HG03442 (cell line): ENCODE measurements at regions not wholly inside any gene's neighbourhood (a gene's known extent, or its start where the extent isn't known, plus 50 kb on each side); places are given as distances from the start of the nearest gene placed in this dataset.

ENCODE experiments used
- ATAC-seq: cut with Tn5 transposase; IDR thresholded peaks from one replicate; pipeline ENCODE4 v1.9.1; 2021; ENCODE audit warnings: mild to moderate bottlenecking, moderate library complexity; ENCODE audit not compliant: unreplicated experiment

GRCh38 chr1:239593527-239593926 lies 207.2 kb downstream of the CHRM3 start:
- ATAC-seq = no peak

DNA sequence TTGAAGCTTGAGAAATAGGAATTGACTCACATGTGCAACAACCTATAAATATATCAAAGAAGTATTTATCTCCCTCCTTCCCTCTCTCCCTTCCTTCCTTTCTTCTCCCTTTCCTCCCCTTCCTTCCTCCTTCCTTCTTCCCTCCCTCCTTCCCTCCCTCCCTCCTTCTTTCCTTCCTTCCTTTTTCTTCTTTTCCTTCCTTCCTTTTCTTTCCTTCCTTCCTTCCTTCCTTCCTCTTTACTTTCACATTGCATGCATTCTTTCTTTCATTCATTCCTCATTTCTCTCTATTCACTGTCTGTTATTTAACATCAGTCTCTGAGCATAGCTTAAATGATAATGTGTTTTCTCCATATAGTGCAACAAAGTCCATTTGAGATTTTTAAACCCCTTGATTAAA lies 214.2 kb downstream of the CHRM3 start:
- ATAC-seq = no peak

DNA sequence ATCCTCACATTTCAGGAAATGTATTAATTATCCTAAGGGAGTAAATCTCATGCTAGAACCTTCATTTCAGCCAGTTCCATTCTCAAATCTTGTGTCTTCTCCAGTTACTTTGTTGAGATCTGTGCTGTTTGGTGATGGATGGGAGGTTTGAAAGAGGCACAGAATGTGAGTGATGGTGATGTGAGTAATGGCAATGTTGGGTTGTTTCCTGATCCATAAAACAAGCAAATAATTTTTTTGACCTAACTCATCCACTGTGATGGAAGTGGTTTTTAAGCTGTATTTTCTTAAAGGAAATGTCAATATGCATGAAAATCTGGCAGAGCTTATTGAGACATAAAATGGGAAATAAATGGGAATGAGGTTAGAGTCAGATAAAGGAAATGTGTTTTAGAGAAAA lies 214.7 kb downstream of the CHRM3 start:
- ATAC-seq = no peak

DNA sequence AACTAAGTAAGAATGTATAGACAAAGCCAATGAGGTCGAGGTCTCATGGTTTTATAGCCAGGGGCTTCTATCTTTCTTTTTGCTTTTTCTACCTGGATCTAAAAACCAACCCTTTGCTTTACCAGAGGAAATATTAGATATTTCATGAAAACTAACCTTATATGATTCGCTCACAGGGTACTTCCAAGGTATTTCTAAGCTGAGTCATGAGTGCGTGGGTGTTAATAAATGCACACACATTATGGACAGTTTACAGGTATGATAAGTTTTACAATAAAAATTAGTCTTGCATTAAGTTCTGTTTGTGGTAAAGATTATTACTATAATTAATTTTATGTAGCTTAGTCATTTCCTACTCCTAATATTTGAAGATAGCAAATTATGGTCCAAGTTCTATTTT lies 217.2 kb downstream of the CHRM3 start:
- ATAC-seq = no peak

- no peak for ATAC-seq
These were observed 220.6 kb downstream of the CHRM3 start for GRCh38 chr1:239606850-239607400.

GRCh38 chr1:239608469-239608868 lies 222.1 kb downstream of the CHRM3 start:
- no peak for ATAC-seq

DNA sequence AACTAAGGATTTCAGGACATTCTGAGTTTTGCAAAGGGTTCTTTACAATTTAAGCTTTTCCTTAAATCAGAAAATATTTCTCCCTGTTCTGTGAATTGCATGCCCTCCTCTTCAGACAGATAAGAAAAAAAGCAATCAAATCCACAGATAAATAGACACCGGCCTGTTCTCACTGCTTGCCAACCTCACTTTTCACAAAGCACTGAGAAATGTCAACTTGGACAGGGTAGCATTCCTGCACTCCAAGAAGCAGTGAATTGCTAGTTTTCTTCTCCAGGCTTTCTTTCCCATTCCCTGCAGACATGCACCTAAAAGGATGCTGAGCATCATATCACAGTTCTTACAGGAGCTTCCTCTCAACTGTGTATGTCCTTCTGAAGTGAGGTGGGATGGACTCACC lies 226.0 kb downstream of the CHRM3 start:
- no peak for ATAC-seq

- ATAC-seq = no peak
These were observed 230.3 kb downstream of the CHRM3 start for GRCh38 chr1:239616673-239617072.

DNA sequence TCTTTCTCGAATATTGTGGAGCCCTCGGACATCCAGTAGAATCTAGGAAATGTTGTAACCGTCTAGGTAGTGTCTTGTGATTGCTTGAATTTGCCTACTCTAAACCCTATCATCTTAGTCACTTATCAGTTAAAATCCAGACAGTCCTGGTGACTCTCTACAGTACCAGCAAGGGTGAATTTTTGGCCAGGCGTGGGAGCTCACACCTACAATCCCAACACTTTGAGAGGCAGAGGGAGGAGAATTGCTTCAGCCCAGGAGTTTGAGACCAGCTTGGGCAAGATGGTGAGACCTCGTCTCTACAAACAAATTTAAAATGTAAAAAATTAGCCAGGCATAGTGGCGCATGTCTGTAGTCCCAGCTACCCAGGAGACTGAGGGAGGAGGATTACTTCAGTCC lies 230.9 kb downstream of the CHRM3 start:
- no peak for ATAC-seq

- no peak for ATAC-seq
These were observed 231.4 kb downstream of the CHRM3 start for GRCh38 chr1:239617731-239618130.

DNA sequence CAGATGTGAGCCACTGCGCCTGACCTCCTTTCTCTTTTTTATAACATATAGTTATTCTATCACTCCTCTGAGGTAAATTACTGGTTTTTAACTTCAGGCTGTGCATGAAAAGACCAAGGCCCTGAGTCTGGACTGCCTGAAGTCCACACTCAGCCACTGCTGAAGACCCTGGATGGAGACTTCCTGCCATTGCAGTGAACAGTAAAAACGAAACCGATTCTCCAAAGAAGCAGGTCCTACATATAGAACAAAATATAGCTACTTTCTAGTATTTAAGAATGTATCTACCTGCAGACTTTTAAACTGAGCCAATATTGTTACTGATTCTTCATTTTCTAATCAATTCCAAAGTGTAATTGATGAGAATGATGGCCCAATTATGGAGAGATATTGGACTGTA lies 232.8 kb downstream of the CHRM3 start:
- ATAC-seq = no peak

DNA sequence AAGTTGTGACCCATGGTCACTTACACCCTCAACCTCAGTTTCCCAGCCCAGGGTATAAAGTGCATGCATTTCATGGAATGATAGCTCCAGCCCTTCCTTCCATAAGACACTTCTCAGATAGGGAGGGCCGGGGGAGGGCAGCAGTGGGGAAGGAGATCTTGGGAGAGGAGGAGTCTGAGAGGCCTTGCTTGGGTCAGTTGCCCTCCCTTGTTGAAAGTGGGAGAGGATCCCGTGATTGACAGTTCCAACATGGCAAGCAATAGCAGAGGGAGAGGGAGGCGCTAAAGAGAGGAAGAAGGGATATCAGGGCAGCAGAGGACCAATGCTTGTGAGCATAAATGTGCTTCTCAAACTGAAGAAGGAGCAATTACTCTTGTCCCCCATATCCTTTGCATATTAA lies 244.4 kb downstream of the CHRM3 start:
- no peak for ATAC-seq

DNA sequence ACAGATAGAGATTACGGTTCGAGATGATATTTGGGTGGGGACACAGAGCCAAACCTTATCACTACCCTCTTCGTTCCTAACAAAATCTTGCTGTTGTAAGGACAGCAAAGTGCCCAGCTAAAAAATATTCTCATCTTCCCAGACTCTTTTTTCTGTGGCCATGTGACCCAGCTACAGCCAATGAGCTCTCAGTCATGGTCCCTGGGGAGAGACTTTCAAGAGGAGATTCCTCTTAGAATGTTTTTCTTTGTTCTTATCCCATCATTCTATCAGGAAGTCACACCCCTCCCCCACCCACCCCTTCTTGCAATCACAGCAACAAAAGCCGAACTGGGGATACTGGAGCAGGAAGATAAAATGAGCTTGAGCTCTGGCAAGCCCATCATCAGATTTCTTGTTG lies 247.1 kb downstream of the CHRM3 start:
- ATAC-seq = no peak

- ATAC-seq = no peak
These were observed 248.9 kb downstream of the CHRM3 start for GRCh38 chr1:239635276-239635675.

- no peak for ATAC-seq
These were observed 250.0 kb downstream of the CHRM3 start for GRCh38 chr1:239636347-239636746.

DNA sequence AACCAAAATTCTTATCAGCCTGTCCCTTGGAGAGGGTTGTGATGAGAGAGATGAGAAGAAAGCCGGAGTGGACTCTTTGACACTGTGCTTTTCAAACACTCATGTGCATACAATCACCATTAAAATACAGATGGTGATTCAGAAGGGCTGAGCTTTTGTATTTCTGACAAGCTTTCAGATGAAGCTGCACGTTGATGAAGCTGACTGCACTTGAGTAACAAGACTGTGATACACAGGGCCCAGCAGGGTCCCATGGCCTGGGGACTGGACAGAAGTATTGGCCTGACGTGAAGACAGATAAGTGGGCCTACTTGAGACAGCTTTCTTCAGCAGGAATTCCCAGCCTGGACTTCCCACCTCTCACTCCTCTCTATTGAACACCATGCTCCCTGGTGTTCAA lies 258.2 kb downstream of the CHRM3 start:
- ATAC-seq = no peak

- ATAC-seq = no peak
These were observed 260.7 kb downstream of the CHRM3 start for GRCh38 chr1:239647045-239647444.

- ATAC-seq = no peak
These were observed 261.7 kb downstream of the CHRM3 start for GRCh38 chr1:239647964-239648632.

DNA sequence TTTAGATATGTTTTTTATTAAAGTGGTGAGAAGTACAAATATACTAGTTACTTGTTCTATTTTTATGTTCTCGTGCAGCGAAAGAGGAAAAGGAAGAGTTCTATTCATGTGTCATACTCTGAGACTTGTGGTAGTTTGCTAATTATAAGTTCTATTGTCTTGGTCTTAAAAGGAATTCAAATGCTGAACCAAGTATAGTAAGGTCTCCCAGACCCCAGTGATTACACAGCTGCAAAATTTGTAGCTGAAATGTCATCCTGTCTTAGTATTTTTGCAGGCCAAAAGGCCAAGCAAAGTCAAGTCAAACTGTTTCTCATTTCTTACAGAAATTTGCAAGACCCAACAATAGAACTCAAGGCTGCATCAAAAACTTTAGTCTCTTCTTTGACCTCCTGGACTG lies 268.7 kb downstream of the CHRM3 start:
- ATAC-seq = no peak

DNA sequence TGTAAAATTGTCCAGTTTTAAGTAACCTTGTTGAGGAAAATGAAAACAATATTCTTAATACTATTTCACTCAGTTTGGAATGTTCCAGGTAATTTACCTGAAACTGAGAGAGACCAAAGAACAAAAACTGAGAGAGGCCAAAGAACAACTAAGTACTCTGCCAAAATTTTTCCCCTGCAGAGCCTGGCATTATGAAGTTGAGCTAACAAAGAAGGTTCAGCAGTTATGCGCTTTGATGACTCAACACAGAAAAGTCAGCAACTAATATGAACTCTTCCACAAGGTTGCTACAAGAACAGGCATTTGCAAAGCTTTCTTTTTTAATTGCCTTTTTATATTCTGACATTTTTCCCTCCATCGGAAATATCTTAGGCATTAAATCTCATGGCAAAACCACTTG lies 270.9 kb downstream of the CHRM3 start:
- ATAC-seq = no peak

GRCh38 chr1:239662950-239663349 lies 276.6 kb downstream of the CHRM3 start:
- ATAC-seq = no peak

DNA sequence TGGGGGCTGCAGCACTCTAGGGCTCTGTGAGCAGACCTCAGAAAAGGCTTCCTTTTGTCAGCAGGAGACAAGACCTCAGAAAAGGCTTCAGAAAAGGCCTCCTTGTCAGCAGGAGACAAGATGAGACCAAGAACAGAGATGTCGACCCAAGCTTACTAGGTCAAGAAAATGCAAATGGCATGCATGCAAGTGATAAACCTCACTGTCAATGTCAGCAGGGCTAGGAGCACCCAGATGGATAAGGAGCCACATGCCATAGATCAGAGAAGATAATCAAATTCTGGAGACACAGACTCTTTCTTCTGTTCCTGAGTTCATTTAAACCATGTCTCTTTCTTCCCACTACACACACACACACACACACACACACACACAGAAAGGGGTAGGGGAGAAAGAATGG lies 285.9 kb downstream of the CHRM3 start:
- no peak for ATAC-seq

GRCh38 chr1:239675735-239676134 lies 289.4 kb downstream of the CHRM3 start:
- no peak for ATAC-seq
